CD4-positive, alpha-beta T cell (primary cell): ENCODE measurements at regions not wholly inside any gene's neighbourhood (a gene's known extent, or its start where the extent isn't known, plus 50 kb on each side); places are given as distances from the start of the nearest gene placed in this dataset.

Source experiments
- ATAC-seq: fragments of 200-7000 bp; cut with Tn5 transposase; one replicate; pipeline ENCODE4 v1.10.0; 2022; ENCODE audit warnings: mild to moderate bottlenecking; ENCODE audit not compliant: poor library complexity
- CTCF ChIA-PET: fragments of 350-600 bp; sonication (Branson Sonifier 250); formaldehyde crosslinking; loops from one replicate; lab custom pipeline; 2021; ENCODE audit warnings: antibody characterized with exemption, inconsistent platforms; lab: Charles Lee
- POLR2A ChIA-PET: fragments of 350-600 bp; sonication (Branson Sonifier 250); formaldehyde crosslinking; loops from one replicate; lab custom pipeline; 2021; ENCODE audit warnings: antibody characterized with exemption, inconsistent platforms; lab: Charles Lee
- DNase-seq, 14 experiments: peaks; one replicate each; pipeline ENCODE4 v3.0.0-alpha.2; 2013 to 2020; ENCODE audit warnings: mixed read lengths in 2 of 14
- H3K27ac ChIP-seq, 2 donors: one replicate each; pipeline versions ENCODE4 v1.5.1 to v1.7.0; 2013; ENCODE audit warnings: low read length in 2 of 2, low read depth in 1 of 2, mild to moderate bottlenecking in 1 of 2
- H3K27me3 ChIP-seq, 2 experiments: 1 replicate in 1 of 2; 2 replicates in 1 of 2; pipeline versions ENCODE4 v1.6.1 to v1.7.0; 2013; ENCODE audit warnings: low read length in 2 of 2, control low read depth in 1 of 2, mild to moderate bottlenecking in 1 of 2, moderate library complexity in 1 of 2; ENCODE audit not compliant: insufficient read depth in 2 of 2, control insufficient read depth in 1 of 2
- H3K36me3 ChIP-seq: one replicate; pipeline ENCODE4 v1.6.1; 2013; ENCODE audit warnings: low read length, control low read depth; ENCODE audit not compliant: insufficient read depth
- H3K4me1 ChIP-seq: one replicate; pipeline ENCODE4 v1.6.1; 2013; ENCODE audit warnings: low read length, control low read depth; ENCODE audit not compliant: insufficient read depth
- H3K4me3 ChIP-seq: one replicate; pipeline ENCODE4 v1.5.1; 2013; ENCODE audit warnings: mild to moderate bottlenecking, low read length, moderate library complexity
- H3K9me3 ChIP-seq, 2 experiments: 1 replicate in 1 of 2; 2 replicates in 1 of 2; pipeline versions ENCODE4 v1.6.1 to v1.7.0; 2013; ENCODE audit warnings: low read length in 2 of 2, mild to moderate bottlenecking in 2 of 2, control low read depth in 1 of 2, moderate library complexity in 1 of 2; ENCODE audit not compliant: control insufficient read depth in 1 of 2, insufficient read depth in 1 of 2
- H3K27ac Mint-ChIP-seq: one replicate; pipeline ENCODE4 v1.8.0; 2020; ENCODE audit warnings: mixed read lengths
- H3K27me3 Mint-ChIP-seq: one replicate; pipeline ENCODE4 v1.8.0; 2021; ENCODE audit warnings: mixed read lengths
- H3K36me3 Mint-ChIP-seq: one replicate; pipeline ENCODE4 v1.8.0; 2021; ENCODE audit warnings: low read depth, mixed read lengths
- H3K4me1 Mint-ChIP-seq: one replicate; pipeline ENCODE4 v1.8.0; 2021; ENCODE audit warnings: low read depth, mixed read lengths
- H3K4me3 Mint-ChIP-seq: one replicate; pipeline ENCODE4 v1.8.0; 2020; ENCODE audit warnings: mild to moderate bottlenecking, mixed read lengths
- H3K9me3 Mint-ChIP-seq: one replicate; pipeline ENCODE4 v1.8.0; 2020; ENCODE audit warnings: mixed read lengths
- CTCF ChIP-seq: fragments of 200-600 bp; IDR thresholded peaks from one replicate; pipeline ENCODE4 v1.8.0; 2022; ENCODE audit warnings: antibody characterized with exemption, mild to moderate bottlenecking
- intact Hi-C, 2 experiments: fragments of 100-400 bp; cut with DNase I in 1 of 2; cut with micrococcal nuclease in 1 of 2; formaldehyde crosslinking; loops; one replicate each; pipeline versions ENCODE4 v1.15.1 to v1.9.0; 2023 to 2025; cut with DNase I, micrococcal nuclease

DNA sequence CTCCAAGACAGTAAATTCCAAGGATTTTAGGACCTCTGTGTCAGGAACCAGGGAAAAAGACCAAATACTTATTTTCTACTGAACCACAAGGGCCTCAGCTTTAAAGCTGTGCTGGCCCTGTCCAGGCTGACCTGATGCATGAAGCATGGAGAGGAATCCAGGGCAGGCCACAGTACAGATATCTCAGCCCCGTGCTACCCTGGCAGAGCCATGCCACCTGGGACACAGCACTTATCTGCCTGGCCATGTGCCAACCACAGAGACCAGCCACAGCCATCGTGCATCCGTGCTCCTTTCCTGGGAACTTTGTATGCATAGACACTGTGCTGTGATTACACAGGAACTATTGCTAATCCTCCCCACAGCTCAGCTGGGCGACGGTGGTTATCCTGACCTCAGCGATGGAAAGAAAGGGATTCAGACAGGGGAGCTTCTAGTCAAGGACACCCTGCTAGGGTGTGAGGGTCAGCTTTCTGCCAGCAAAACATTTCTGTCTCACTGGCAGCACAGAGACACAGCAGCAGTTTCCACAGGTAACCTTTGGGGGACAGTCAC, 687.4 kb upstream of the ID2 start:
- H3K9me3 Mint-ChIP-seq, result no peaks in the 10 kb centered on the region
- CTCF ChIA-PET, result interaction anchor here (1.1 kb wide), 1 partner anchor 15 kb away, joined by 3 read pairs; no protein-coding TSS in a partner anchor

GRCh38 chr2:7997279-7997678, 684.6 kb upstream of the ID2 start:
- CTCF ChIA-PET, result no interaction called here
- TF ChIP-seq CTCF, result no peak
- peaks cover 10% of the 10 kb centered on the region for H3K4me1 Mint-ChIP-seq
- H3K4me3 Mint-ChIP-seq, result no peak overlapping the region
- H3K9me3 Mint-ChIP-seq, result no peaks in the 10 kb centered on the region
- H3K36me3 ChIP-seq, result no peaks in the 10 kb centered on the region
- H3K27me3 Mint-ChIP-seq, result no peaks in the 10 kb centered on the region
- H3K27me3 ChIP-seq, result no peaks in the 10 kb centered on the region
- intact Hi-C loops, result no loop called here
- ATAC-seq (no peak), DNase-seq (no peak)
- no peak overlapping the region for H3K27ac ChIP-seq
- H3K27ac Mint-ChIP-seq, result no peak overlapping the region
- H3K9me3 ChIP-seq, result no peaks in the 10 kb centered on the region
- POLR2A ChIA-PET, result no interaction called here
- H3K4me3 ChIP-seq, result no peak overlapping the region
- H3K4me1 ChIP-seq, result no peaks in the 10 kb centered on the region
- H3K36me3 Mint-ChIP-seq, result no peaks in the 10 kb centered on the region

More for the DNA sequence above, 687.4 kb upstream of the ID2 start:
- Histone ChIP-seq H3K36me3 (no peaks in the 10 kb centered on the region), H3K4me1 (no peaks in the 10 kb centered on the region), H3K9me3 (no peaks in the 10 kb centered on the region), H3K27ac (no peak overlapping the region), H3K4me3 (no peak overlapping the region), H3K27me3 (no peaks in the 10 kb centered on the region)
- Mint-ChIP-seq H3K27me3 (no peaks in the 10 kb centered on the region), H3K4me3 (no peak overlapping the region), H3K36me3 (no peaks in the 10 kb centered on the region), H3K4me1 (peaks cover 10% of the 10 kb centered on the region), H3K27ac (no peak overlapping the region)
- no peak for ATAC-seq
- DNase-seq, result no peak
- intact Hi-C loops, result no loop called here
- no peak for TF ChIP-seq CTCF
- POLR2A ChIA-PET, result no interaction called here

DNA sequence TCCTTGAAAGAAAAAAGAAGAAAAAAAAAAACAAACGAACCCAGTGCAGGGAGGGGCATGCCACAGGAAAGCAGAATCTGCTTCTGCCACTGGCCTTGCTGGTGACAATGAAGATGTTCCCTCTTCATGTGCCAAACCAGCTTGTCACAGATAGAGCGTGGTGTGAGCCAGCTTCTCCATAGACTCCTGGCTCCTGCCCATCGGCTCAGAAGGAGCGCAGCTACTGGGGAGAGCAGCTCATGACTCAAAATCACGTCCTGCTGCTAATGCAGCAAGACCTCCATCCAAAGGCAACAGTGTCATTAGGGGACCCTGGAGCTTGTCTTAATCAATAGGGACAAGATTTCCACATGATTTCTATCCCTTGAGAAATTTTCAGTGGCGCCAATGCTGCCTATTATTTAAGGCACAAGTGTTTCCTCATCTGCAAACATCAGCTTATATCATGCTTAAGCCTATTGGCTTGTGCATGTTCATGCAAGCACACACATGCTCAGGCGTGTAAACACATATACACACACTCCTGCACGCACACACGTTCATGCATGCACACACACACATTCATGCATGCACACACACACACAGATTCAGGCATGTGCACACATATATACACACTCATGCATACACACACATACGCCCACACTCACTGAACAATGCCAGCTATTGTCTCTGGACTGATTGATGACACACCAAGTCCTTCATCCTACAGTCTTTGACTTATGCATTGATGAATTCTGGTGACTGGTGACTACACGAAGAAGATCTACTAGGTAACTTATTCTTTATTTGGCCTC, 682.0 kb upstream of the ID2 start:
- ChIA-PET POLR2A (interaction anchor here (0.6 kb wide), 1 partner anchor 9 kb away, joined by 3 read pairs; no protein-coding TSS in a partner anchor), CTCF (no interaction called here)
- H3K4me1 Mint-ChIP-seq, result peaks cover 10% of the 10 kb centered on the region

More for the DNA sequence above, 682.0 kb upstream of the ID2 start:
- H3K4me1 ChIP-seq, result no peaks in the 10 kb centered on the region
- H3K4me3 Mint-ChIP-seq, result no peak overlapping the region
- no peak overlapping the region for H3K4me3 ChIP-seq
- H3K36me3 ChIP-seq, result no peaks in the 10 kb centered on the region
- no peaks in the 10 kb centered on the region for H3K36me3 Mint-ChIP-seq
- H3K9me3 Mint-ChIP-seq, result no peaks in the 10 kb centered on the region
- no peaks in the 10 kb centered on the region for H3K27me3 Mint-ChIP-seq
- H3K27ac ChIP-seq, result no peak overlapping the region
- H3K27ac Mint-ChIP-seq, result no peak overlapping the region
- DNase-seq (no peak), ATAC-seq (no peak)
- intact Hi-C loops, result loop anchor here in 1 of 2 experiments (5.0 kb wide), 1 partner anchor 687 kb away; no protein-coding TSS in a partner anchor
- no peak for TF ChIP-seq CTCF
- no peaks in the 10 kb centered on the region for H3K27me3 ChIP-seq
- H3K9me3 ChIP-seq, result no peaks in the 10 kb centered on the region
